HG02571 (cell line): ENCODE measurements at regions not wholly inside any gene's neighbourhood (a gene's known extent, or its start where the extent isn't known, plus 50 kb on each side); places are given as distances from the start of the nearest gene placed in this dataset.

Experiments used
- ATAC-seq: cut with Tn5 transposase; IDR thresholded peaks from one replicate; pipeline ENCODE4 v1.9.1; 2021; ENCODE audit warnings: mild to moderate bottlenecking, moderate library complexity; ENCODE audit not compliant: unreplicated experiment

GRCh38 chr13:50713523-50714248, 129.8 kb downstream of the DLEU7 start:
- no peak for ATAC-seq

- ATAC-seq: no peak
Observed at GRCh38 chr13:50714891-50715290, 128.6 kb downstream of the DLEU7 start.

DNA sequence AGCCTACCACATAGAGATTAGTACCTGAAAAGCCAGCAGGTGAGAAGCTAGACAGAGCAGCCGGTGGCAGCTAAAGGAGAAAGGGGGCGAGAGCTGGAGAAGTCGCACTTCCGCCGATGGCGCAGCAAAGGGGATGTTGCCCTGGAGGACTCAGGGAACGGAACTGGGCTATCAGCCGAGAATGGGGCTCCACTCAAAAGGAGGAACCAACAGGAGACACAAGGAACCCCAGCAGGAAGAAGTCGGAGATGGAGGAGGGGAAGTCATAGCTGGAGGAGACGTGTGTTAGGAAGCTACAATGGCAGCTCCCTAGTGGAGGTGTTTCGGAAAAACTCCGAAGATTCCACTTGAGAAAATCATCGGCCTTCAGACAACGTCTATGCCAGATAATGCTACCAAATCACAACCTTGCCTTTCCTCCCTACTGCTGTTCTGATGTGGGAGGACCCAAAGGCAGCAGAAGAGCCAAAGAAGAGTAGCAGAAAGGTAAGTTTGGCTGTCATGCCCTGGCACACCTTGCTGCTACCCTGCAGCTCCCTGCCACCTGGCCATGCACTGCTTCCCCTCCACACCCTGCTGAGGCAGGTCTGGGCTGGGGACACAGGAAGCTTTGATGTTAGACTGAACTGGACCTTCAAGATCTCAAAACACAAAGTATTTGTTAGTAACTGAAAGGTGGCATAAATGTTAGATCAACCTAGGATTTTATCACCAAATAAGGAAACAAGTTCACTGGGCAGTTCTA, 127.9 kb downstream of the DLEU7 start:
- ATAC-seq: no peak

- no peak for ATAC-seq
Observed at GRCh38 chr13:50720861-50721671, 122.4 kb downstream of the DLEU7 start.

DNA sequence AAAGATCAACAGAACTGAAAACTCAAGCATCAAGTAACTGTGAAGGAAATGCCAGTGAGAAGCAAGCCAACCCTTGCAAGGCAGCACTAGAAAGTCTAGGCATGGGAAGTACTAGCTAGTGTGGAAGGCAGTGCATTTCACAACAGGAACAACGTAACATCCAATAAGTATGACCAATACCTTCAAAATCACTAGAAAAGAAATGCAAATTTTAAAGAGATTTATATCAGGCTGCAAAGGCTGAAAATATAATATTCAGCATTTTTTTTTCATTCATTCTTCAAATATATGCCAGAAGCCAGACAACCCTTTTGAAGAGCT, 121.9 kb downstream of the DLEU7 start:
- ATAC-seq: no peak

- ATAC-seq: no peak
Observed at GRCh38 chr13:50722440-50723125, 120.9 kb downstream of the DLEU7 start.

DNA sequence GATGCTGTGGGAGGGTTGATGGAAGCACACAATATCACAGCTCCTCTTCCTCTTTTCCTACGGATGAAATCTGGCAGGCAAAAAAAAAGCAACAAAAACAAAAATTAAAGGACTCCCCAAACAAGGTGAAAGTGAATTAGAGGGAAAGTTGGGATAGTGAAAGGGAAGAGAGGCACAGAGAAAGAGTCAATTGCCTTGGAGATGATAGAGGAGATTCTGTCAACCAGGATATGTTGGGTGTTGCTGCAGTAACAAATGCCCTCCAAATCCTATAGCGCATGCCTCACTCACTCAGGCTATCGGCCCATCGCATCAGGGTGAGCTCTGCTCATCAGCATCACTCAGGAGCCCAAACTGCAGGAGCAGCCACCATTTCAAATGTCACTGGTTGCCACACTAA, 119.1 kb downstream of the DLEU7 start:
- no peak for ATAC-seq

GRCh38 chr13:50724913-50725312, 118.6 kb downstream of the DLEU7 start:
- ATAC-seq: no peak

DNA sequence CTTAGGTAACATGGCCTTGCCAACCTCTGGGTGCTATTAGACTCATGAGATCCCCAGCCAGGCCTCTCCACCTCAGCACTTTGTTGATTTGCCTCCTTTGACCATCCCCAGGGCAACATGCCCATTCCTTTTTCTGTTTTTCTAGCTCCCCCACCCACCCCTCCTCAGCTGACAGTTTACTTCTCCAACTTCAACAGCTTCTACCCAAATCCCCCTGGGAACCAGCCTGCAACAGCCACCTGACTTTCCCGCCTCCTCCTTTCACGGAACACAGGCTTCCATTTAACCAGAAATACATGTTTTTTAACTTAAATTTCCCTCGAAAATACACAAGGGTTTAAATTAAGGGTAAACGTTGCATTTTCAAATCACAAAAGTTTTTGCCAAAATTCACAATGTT, 117.3 kb downstream of the DLEU7 start:
- ATAC-seq: no peak

GRCh38 chr13:50729177-50729576, 114.3 kb downstream of the DLEU7 start:
- ATAC-seq: no peak

DNA sequence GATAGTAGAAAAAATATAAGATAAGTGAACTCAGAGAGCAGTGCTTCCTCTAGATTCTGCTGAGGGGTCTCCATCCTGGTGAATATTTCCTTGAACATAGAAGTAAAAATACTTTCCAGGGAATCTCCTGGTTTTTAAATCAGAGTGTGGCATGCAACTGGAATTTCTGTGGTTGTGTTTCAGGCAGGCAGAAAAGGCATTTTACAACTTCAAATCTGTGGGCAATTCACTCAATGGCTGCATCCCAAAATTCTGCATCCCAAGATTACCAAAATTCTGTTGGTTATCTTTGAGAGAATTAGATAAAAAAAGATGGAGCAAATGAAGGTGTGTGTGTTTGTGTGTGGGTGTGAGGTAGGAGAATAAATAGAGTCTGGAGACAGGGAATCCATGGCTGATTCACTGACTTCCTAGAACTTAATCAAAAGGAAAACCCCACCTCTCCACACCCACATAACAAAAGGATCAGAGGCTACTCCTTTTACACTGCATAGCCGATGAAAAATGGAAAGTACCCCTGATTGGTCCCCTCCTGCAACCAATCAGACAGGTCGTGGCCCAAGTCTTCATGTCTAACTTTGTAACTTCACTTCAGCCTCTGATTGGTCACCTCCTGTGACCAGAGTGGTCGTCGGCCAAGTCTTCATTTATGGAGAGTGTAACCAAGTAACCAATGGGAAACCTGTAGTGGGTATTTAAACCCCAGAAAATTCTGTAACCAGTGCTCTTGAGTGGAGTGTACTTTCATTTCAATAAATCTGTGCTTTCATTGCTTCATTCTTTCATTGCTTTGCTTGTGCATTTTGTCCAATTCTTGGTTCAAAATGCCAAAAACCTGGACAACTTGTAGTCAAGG, 112.8 kb downstream of the DLEU7 start:
- no peak for ATAC-seq

- no peak for ATAC-seq
Observed at GRCh38 chr13:50731400-50731799, 112.1 kb downstream of the DLEU7 start.

DNA sequence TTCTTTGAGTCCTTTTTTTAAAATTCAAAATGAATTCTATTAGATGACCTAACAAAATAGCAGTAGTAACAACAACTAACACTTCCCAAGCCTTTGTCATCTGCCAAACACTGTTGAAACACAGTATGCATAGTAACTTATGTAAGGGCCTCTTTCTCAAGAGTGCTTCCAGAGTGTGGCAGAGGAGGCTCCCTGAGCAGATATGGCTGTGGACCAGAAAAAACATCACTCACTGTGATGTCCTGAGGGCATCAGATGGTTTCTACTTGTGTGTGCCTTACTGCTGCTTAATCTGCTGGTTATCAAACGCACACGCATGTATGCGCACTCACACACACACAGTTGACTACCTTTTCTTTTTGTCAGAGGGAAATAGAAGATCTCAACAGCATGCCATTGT, 110.8 kb downstream of the DLEU7 start:
- no peak for ATAC-seq

DNA sequence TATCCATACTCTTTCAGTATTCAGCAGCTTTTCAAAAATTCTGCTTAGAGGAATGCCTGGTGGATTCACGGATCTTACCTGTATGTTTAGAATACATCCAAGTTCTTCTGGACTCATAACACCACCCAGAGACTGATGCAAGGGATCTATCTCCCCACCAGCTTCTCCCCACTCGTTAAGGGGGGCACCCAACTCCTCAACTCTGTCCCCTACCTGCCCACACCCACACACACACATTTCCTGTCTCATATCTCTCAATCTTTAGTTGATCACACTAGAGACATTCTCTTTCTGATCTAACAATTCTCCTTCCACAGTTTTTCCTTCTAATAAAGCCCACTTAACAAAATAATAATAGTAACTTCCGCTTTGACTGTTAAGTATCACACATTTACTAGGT, 110.1 kb downstream of the DLEU7 start:
- no peak for ATAC-seq

DNA sequence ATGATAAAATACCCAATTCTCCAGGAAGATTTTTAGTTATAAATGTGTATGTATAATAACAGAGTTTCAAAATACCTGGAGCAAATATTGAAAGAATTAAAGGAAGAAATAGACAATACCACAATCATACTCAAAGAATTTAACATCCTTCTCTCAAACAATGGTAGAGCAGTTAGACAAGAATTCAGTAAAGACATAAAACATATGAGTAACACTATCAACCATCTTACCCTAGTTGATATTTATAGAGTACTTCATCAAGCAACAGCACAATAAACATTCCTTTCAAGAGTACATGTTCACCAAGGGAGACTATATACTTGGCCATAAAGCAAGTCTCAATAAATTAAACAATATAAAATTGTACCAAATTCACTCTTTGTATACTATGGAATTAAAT, 108.4 kb downstream of the DLEU7 start:
- no peak for ATAC-seq

DNA sequence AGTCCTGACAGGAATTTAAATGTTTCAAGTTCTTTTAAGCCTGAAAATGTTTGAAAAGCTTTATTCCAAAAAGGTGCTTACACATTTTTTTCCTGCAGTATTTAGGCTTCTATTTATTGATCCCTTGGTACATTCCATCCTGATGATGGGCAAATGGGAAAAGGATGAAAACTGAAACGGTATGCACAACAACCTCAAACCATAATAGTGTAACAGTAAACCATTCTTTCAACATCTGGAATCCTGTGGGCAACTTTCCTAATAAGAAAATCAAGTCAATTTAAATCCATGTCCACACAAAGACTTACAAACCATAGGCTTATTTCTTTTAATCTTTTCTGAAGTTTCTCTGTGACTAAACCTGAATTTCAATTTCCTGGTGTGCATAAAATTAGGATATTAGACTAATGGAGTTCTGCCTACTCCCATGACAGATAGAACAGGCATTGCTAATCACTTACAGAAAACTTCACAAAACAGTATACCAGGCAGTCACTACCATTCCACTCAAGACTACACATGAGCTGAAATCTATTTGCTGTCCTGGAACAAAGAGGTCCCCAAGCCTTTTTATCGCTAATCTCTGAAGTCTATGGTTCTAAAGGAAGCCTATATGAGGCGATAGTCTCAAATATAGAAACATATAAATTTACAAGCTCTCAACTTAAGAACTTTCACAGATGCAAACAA, 103.3 kb downstream of the DLEU7 start:
- ATAC-seq: no peak

GRCh38 chr13:50742353-50742752, 101.1 kb downstream of the DLEU7 start:
- ATAC-seq: no peak

GRCh38 chr13:50742968-50743367, 100.5 kb downstream of the DLEU7 start:
- ATAC-seq: no peak

DNA sequence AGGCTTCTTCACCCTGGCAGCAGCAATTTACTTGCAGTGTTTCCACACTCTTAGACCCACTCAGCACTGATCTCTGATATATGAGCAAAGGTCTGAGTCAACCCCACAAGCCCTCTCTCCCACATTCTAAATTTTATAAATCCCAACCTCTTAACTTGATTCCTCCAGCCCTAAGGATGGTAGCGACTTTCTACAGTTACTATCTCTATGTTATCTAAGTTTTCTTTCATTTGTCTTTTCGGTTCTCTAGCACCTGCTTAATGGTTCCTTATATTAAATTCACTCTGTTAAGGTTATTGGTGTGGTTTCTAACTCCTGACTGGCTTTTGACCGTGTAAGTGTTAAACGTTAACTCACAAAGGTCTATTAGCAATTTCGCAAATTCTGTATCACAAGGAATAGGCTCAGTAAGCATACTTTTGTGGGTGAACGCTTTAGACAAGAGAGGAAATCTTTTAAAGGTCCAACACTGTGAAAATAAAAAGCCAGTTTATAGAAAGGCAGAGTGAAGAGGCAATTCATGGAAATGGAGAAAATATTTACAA, 99.3 kb downstream of the DLEU7 start:
- ATAC-seq: no peak
